OCI-LY7 (cell line): ENCODE measurements at regions not wholly inside any gene's neighbourhood (a gene's known extent, or its start where the extent isn't known, plus 50 kb on each side); places are given as distances from the start of the nearest gene placed in this dataset.

Source experiments
- BruUV-seq: library from RNA; stranded (reverse); fragments of 400-500 nt; replicated peaks from 2 replicates; lab custom pipeline; 2021; lab: Mats Ljungman, UMichigan
- CTCF ChIA-PET: fragments of 300-600 bp; sonication (Branson Sonifier 250); formaldehyde crosslinking; loops from one replicate; lab custom pipeline; 2022; ENCODE audit warnings: antibody characterized with exemption; ENCODE audit not compliant: unreplicated experiment; lab: Charles Lee
- POLR2A ChIA-PET: fragments of 300-600 bp; sonication (Branson Sonifier 250); formaldehyde crosslinking; loops from one replicate; lab custom pipeline; 2022; ENCODE audit warnings: antibody characterized with exemption; lab: Charles Lee
- DNase-seq: peaks from one replicate; pipeline ENCODE4 v3.0.0-alpha.2; 2015; ENCODE audit warnings: low spot score
- H2AFZ ChIP-seq: fragments of 200-600 bp; sonication (generic), shearing (Covaris generic); 2 replicates; pipeline ENCODE4 v1.6.1; 2014; ENCODE audit warnings: mild to moderate bottlenecking, antibody characterized with exemption, low read length, moderate library complexity
- H3K27ac ChIP-seq: fragments of 200-600 bp; sonication (generic); 2 replicates; pipeline ENCODE4 v1.5.1; 2014; ENCODE audit warnings: mixed run types, low read depth, mild to moderate bottlenecking, moderate library complexity, low read length, inconsistent platforms; ENCODE audit not compliant: poor library complexity, severe bottlenecking
- H3K36me3 ChIP-seq: fragments of 200-600 bp; sonication (generic); 2 replicates; pipeline ENCODE4 v1.6.1; 2014; ENCODE audit warnings: mild to moderate bottlenecking, antibody characterized with exemption, low read length, moderate library complexity, mixed read lengths; ENCODE audit not compliant: insufficient read depth
- H3K4me1 ChIP-seq: fragments of 200-600 bp; sonication (generic); 2 replicates; pipeline ENCODE4 v1.5.1; 2014; ENCODE audit warnings: mild to moderate bottlenecking, low read length; ENCODE audit not compliant: insufficient read depth, poor library complexity, severe bottlenecking
- H3K4me2 ChIP-seq: fragments of 200-600 bp; sonication (generic); 2 replicates; pipeline ENCODE4 v1.6.1; 2014; ENCODE audit warnings: mild to moderate bottlenecking, low read length
- H3K4me3 ChIP-seq: fragments of 200-600 bp; sonication (generic); 2 replicates; pipeline ENCODE4 v1.5.1; 2014; ENCODE audit warnings: mild to moderate bottlenecking, low read depth, low read length; ENCODE audit not compliant: poor library complexity, severe bottlenecking
- H3K79me2 ChIP-seq: fragments of 200-600 bp; sonication (generic); 2 replicates; pipeline ENCODE4 v1.6.1; 2016; ENCODE audit warnings: low read depth, mild to moderate bottlenecking, low read length, moderate library complexity, mixed read lengths; ENCODE audit not compliant: insufficient read depth
- H3K9me2 ChIP-seq: fragments of 200-600 bp; sonication (generic); 2 replicates; pipeline ENCODE4 v1.6.1; 2016; ENCODE audit warnings: mild to moderate bottlenecking, low read length, mixed read lengths; ENCODE audit not compliant: insufficient read depth
- H3K9me3 ChIP-seq: fragments of 200-600 bp; sonication (generic); 2 replicates; pipeline ENCODE4 v1.6.1; 2014; ENCODE audit warnings: mild to moderate bottlenecking, mixed run types, low read length, mixed read lengths
- H4K20me1 ChIP-seq: fragments of 200-600 bp; sonication (generic); 2 replicates; pipeline ENCODE4 v1.6.1; 2014; ENCODE audit warnings: mild to moderate bottlenecking, antibody characterized with exemption, low read length, moderate library complexity, mixed read lengths; ENCODE audit not compliant: insufficient read depth
- EZH2phosphoT487 ChIP-seq: fragments of 200-600 bp; sonication (generic); IDR thresholded peaks from 2 replicates; pipeline ENCODE4 v1.6.1; 2018; ENCODE audit warnings: low read depth, borderline replicate concordance, mild to moderate bottlenecking, mixed run types, antibody characterized with exemption, low read length, moderate library complexity, mixed read lengths
- intact Hi-C: fragments of 100-400 bp; cut with micrococcal nuclease; formaldehyde crosslinking; loops from one replicate; pipeline ENCODE4 v1.10.0; 2022; ENCODE audit not compliant: unreplicated experiment
- TF ChIP-seq, protein P1 (sequence below): fragments of 200-600 bp; sonication (generic); conservative IDR thresholded peaks from 2 replicates; pipeline ENCODE4 v1.5.1; 2014; ENCODE audit warnings: mild to moderate bottlenecking, antibody characterized with exemption, low read length, moderate library complexity, mixed read lengths

DNA sequence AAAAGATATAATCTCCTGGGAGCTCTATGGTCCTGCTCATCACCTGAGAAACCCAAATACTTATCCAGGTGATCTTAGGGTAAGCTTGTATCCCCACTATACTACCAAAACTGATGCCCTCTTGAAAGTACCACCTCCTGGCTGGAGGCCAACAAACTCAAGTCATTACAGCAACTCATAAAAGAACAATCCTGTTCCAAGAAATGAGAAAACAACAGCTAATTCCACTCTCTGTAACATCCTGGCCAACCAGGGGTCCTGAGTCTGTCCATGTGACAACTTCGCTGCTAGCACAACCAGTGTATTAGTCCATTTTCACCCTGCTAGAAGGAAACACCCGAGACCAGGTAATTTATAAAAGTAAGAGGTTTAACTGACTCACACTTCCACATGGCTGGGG lies 190.0 kb upstream of the BMP4 start:
- Histone ChIP-seq H3K4me3 (no peak overlapping the region), H4K20me1 (no peaks in the 10 kb centered on the region), H3K4me2 (no peak overlapping the region), H2AFZ (no peak overlapping the region), H3K9me2 (no peaks in the 10 kb centered on the region), H3K36me3 (no peaks in the 10 kb centered on the region), H3K9me3 (no peaks in the 10 kb centered on the region), H3K79me2 (no peaks in the 10 kb centered on the region), H3K4me1 (no peaks in the 10 kb centered on the region), H3K27ac (no peak overlapping the region)
- POLR2A ChIA-PET = no interaction called here
- TF ChIP-seq EZH2phosphoT487 = no peak
- TF ChIP-seq, protein P1, sequence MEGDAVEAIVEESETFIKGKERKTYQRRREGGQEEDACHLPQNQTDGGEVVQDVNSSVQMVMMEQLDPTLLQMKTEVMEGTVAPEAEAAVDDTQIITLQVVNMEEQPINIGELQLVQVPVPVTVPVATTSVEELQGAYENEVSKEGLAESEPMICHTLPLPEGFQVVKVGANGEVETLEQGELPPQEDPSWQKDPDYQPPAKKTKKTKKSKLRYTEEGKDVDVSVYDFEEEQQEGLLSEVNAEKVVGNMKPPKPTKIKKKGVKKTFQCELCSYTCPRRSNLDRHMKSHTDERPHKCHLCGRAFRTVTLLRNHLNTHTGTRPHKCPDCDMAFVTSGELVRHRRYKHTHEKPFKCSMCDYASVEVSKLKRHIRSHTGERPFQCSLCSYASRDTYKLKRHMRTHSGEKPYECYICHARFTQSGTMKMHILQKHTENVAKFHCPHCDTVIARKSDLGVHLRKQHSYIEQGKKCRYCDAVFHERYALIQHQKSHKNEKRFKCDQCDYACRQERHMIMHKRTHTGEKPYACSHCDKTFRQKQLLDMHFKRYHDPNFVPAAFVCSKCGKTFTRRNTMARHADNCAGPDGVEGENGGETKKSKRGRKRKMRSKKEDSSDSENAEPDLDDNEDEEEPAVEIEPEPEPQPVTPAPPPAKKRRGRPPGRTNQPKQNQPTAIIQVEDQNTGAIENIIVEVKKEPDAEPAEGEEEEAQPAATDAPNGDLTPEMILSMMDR = no peak
- DNase-seq = no peak
- no TSS peak for BruUV-seq
- CTCF ChIA-PET = no interaction called here
- intact Hi-C loops = no loop called here

GRCh38 chr14:54147282-54147681 lies 190.7 kb upstream of the BMP4 start:
- Histone ChIP-seq H4K20me1 (no peaks in the 10 kb centered on the region), H3K79me2 (no peaks in the 10 kb centered on the region), H3K9me2 (no peaks in the 10 kb centered on the region), H3K9me3 (no peaks in the 10 kb centered on the region), H3K36me3 (no peaks in the 10 kb centered on the region), H3K27ac (no peak overlapping the region), H3K4me3 (no peak overlapping the region), H2AFZ (no peak overlapping the region), H3K4me1 (no peaks in the 10 kb centered on the region), H3K4me2 (no peak overlapping the region)
- intact Hi-C loops = no loop called here
- ChIA-PET POLR2A (interaction anchor here (0.6 kb wide), 1 partner anchor 88 kb away, joined by 3 read pairs; no protein-coding TSS in a partner anchor), CTCF (no interaction called here)
- no peak for DNase-seq
- no peak for TF ChIP-seq EZH2phosphoT487
- TF ChIP-seq, protein P1 = no peak
- no TSS peak for BruUV-seq

GRCh38 chr14:54147758-54148157 lies 191.1 kb upstream of the BMP4 start:
- BruUV-seq = no TSS peak
- H4K20me1 ChIP-seq = no peaks in the 10 kb centered on the region
- no peaks in the 10 kb centered on the region for H3K9me3 ChIP-seq
- CTCF ChIA-PET = no interaction called here
- no peak overlapping the region for H3K4me3 ChIP-seq
- TF ChIP-seq, protein P1 = no peak
- no peak for TF ChIP-seq EZH2phosphoT487
- intact Hi-C loops = no loop called here
- no peak overlapping the region for H3K27ac ChIP-seq
- no peak overlapping the region for H3K4me2 ChIP-seq
- no peaks in the 10 kb centered on the region for H3K9me2 ChIP-seq
- no peaks in the 10 kb centered on the region for H3K79me2 ChIP-seq
- POLR2A ChIA-PET = interaction anchor here (0.6 kb wide), 1 partner anchor 88 kb away, joined by 3 read pairs; no protein-coding TSS in a partner anchor
- H3K4me1 ChIP-seq = no peaks in the 10 kb centered on the region
- no peaks in the 10 kb centered on the region for H3K36me3 ChIP-seq
- DNase-seq = no peak
- no peak overlapping the region for H2AFZ ChIP-seq
